ENCODE measurements at regions not wholly inside any gene's neighbourhood (a gene's known extent, or its start where the extent isn't known, plus 50 kb on each side); places are given as distances from the start of the nearest gene placed in this dataset.

DNA sequence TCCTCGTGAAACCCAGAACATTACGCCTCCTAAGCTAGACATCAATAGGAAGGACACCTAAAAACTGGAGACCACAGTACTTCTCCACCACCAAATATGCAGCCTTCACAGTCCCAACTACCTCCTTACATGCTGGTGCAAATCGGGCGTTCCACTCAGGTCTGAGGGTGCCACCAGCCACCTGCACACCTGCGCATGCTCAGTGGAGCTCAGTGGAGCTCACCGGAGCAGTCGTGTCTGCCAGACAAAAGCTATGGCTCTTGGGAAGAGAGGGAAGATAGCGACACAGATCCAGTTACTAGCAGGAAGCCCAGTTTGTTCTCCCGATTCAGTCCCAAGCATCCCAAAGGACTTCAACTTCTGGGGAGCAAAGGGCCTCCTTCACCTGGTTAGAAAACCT is 237.1 kb downstream of the TSHZ3 start:
- Histone ChIP-seq H3K9me3 (ENCODE audit: low read depth) (no peaks in the 10 kb centered on the region), H4K20me1 (ENCODE audit: insufficient read depth, poor library complexity, severe bottlenecking) (no peaks in the 10 kb centered on the region), H3K4me2 (no peak overlapping the region), H3K27me3 (no peaks in the 10 kb centered on the region), H2AFZ (no peak overlapping the region), H3K4me1 (ENCODE audit: insufficient read depth) (no peaks in the 10 kb centered on the region), H3K4me3 (no peak overlapping the region), H3K36me3 (replicated peaks; ENCODE audit: insufficient read depth, low read depth) (no peaks in the 10 kb centered on the region), H3K27ac (no peak overlapping the region), H3K9me2 (replicated peaks; ENCODE audit: insufficient read depth) (no peaks in the 10 kb centered on the region), H3K79me2 (no peaks in the 10 kb centered on the region)
- TF ChIP-seq EZH2 (IDR thresholded peaks at IDR 0.05; ENCODE audit: borderline replicate concordance) (no peak), EZH2phosphoT487 (IDR thresholded peaks at IDR 0.05; ENCODE audit: low read depth, severe bottlenecking, unreplicated experiment) (no peak)
- TF ChIP-seq, protein P1, sequence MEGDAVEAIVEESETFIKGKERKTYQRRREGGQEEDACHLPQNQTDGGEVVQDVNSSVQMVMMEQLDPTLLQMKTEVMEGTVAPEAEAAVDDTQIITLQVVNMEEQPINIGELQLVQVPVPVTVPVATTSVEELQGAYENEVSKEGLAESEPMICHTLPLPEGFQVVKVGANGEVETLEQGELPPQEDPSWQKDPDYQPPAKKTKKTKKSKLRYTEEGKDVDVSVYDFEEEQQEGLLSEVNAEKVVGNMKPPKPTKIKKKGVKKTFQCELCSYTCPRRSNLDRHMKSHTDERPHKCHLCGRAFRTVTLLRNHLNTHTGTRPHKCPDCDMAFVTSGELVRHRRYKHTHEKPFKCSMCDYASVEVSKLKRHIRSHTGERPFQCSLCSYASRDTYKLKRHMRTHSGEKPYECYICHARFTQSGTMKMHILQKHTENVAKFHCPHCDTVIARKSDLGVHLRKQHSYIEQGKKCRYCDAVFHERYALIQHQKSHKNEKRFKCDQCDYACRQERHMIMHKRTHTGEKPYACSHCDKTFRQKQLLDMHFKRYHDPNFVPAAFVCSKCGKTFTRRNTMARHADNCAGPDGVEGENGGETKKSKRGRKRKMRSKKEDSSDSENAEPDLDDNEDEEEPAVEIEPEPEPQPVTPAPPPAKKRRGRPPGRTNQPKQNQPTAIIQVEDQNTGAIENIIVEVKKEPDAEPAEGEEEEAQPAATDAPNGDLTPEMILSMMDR (IDR thresholded peaks at IDR 0.05; ENCODE audit: poor library complexity): no peak
- DNase-seq (ENCODE audit: low spot score): no peak
- 88% methylated on average over 9 of the region's 9 CpGs for WGBS (ENCODE audit: low lambda C conversion rate, missing lambda C conversion rate)

- DNase-seq (ENCODE audit: low spot score): no peak
- no peaks in the 10 kb centered on the region for H4K20me1 ChIP-seq (ENCODE audit: insufficient read depth, poor library complexity, severe bottlenecking)
- WGBS (ENCODE audit: low lambda C conversion rate, missing lambda C conversion rate): 60% methylated on average over 3 of the region's 3 CpGs
Observed at GRCh38 chr19:31111741-31112140, 237.5 kb downstream of the TSHZ3 start.

GRCh38 chr19:31110336-31110735 is 238.9 kb downstream of the TSHZ3 start:
- H3K4me1 ChIP-seq (ENCODE audit: insufficient read depth): no peaks in the 10 kb centered on the region
- no peak overlapping the region for H3K4me2 ChIP-seq
- TF ChIP-seq EZH2 (IDR thresholded peaks at IDR 0.05; ENCODE audit: borderline replicate concordance): no peak
- TF ChIP-seq, protein P1 (IDR thresholded peaks at IDR 0.05; ENCODE audit: poor library complexity): peak; percentile 41
- H3K9me2 ChIP-seq (replicated peaks; ENCODE audit: insufficient read depth): no peaks in the 10 kb centered on the region
- WGBS (ENCODE audit: low lambda C conversion rate, missing lambda C conversion rate): 57% methylated on average over 5 of the region's 5 CpGs
- no peak overlapping the region for H3K4me3 ChIP-seq
- no peaks in the 10 kb centered on the region for H4K20me1 ChIP-seq (ENCODE audit: insufficient read depth, poor library complexity, severe bottlenecking)
- H3K27ac ChIP-seq: no peak overlapping the region
- peak; percentile 52 for DNase-seq (ENCODE audit: low spot score)
- H3K36me3 ChIP-seq (replicated peaks; ENCODE audit: insufficient read depth, low read depth): no peaks in the 10 kb centered on the region
- no peaks in the 10 kb centered on the region for H3K27me3 ChIP-seq
- H2AFZ ChIP-seq: no peak overlapping the region
- H3K79me2 ChIP-seq: no peaks in the 10 kb centered on the region
- H3K9me3 ChIP-seq (ENCODE audit: low read depth): no peaks in the 10 kb centered on the region

More at GRCh38 chr19:31111741-31112140, 237.5 kb downstream of the TSHZ3 start:
- Histone ChIP-seq H3K9me2 (replicated peaks; ENCODE audit: insufficient read depth) (no peaks in the 10 kb centered on the region), H3K27me3 (no peaks in the 10 kb centered on the region), H3K79me2 (no peaks in the 10 kb centered on the region), H3K4me1 (ENCODE audit: insufficient read depth) (no peaks in the 10 kb centered on the region), H3K4me2 (no peak overlapping the region), H3K4me3 (no peak overlapping the region), H2AFZ (no peak overlapping the region), H3K36me3 (replicated peaks; ENCODE audit: insufficient read depth, low read depth) (no peaks in the 10 kb centered on the region), H3K9me3 (ENCODE audit: low read depth) (no peaks in the 10 kb centered on the region), H3K27ac (no peak overlapping the region)
- TF ChIP-seq, protein P1 (IDR thresholded peaks at IDR 0.05; ENCODE audit: poor library complexity): no peak
- TF ChIP-seq EZH2 (IDR thresholded peaks at IDR 0.05; ENCODE audit: borderline replicate concordance) (no peak), EZH2phosphoT487 (IDR thresholded peaks at IDR 0.05; ENCODE audit: low read depth, severe bottlenecking, unreplicated experiment) (no peak)

DNA sequence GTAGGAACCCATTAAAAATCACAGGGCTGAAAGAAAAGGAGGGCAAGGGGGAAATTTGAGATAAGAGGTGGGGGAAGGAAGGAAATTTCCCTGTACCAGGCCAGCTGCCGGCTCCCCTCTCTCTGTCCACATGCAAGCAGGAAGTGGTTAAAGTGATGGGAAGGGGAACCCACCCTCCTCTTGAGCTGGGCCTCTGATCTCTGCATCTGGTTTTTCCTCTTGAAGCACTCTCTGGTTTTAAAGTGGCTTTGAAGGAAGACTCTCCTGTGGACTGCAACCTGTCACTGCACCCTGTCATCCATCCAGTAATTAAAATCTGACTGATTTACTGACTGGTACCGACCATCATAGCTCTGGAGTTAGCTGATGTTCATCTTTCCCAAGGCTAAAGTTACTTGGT is 239.6 kb downstream of the TSHZ3 start:
- no peaks in the 10 kb centered on the region for H3K4me1 ChIP-seq (ENCODE audit: insufficient read depth)
- WGBS (ENCODE audit: low lambda C conversion rate, missing lambda C conversion rate): 36% methylated on average over 2 of the region's 2 CpGs
- no peak overlapping the region for H3K27ac ChIP-seq
- H3K36me3 ChIP-seq (replicated peaks; ENCODE audit: insufficient read depth, low read depth): no peaks in the 10 kb centered on the region
- H3K9me3 ChIP-seq (ENCODE audit: low read depth): no peaks in the 10 kb centered on the region
- no peaks in the 10 kb centered on the region for H3K27me3 ChIP-seq
- no peak for DNase-seq (ENCODE audit: low spot score)
- no peak overlapping the region for H3K4me3 ChIP-seq
- H3K9me2 ChIP-seq (replicated peaks; ENCODE audit: insufficient read depth): no peaks in the 10 kb centered on the region
- no peak overlapping the region for H3K4me2 ChIP-seq
- no peaks in the 10 kb centered on the region for H3K79me2 ChIP-seq
- H2AFZ ChIP-seq: no peak overlapping the region
- TF ChIP-seq, protein P1 (IDR thresholded peaks at IDR 0.05; ENCODE audit: poor library complexity): no peak
- TF ChIP-seq EZH2 (IDR thresholded peaks at IDR 0.05; ENCODE audit: borderline replicate concordance): no peak
- no peak for TF ChIP-seq EZH2phosphoT487 (IDR thresholded peaks at IDR 0.05; ENCODE audit: low read depth, severe bottlenecking, unreplicated experiment)
- H4K20me1 ChIP-seq (ENCODE audit: insufficient read depth, poor library complexity, severe bottlenecking): no peaks in the 10 kb centered on the region

Measured in hepatocyte (in vitro differentiated cells).